Neuronal stem cell (in vitro differentiated cells): ENCODE measurements at regions not wholly inside any gene's neighbourhood (a gene's known extent, or its start where the extent isn't known, plus 50 kb on each side); places are given as distances from the start of the nearest gene placed in this dataset.

Source experiments
- DNase-seq: peaks from one replicate; pipeline ENCODE4 v3.0.0-alpha.2; 2013; ENCODE audit warnings: low spot score
- H2AFZ ChIP-seq: one replicate; pipeline ENCODE4 v1.6.1; 2013; ENCODE audit warnings: mild to moderate bottlenecking, low read length, inconsistent platforms
- H2AK5ac ChIP-seq: 2 replicates; pipeline ENCODE4 v1.6.1; 2013; ENCODE audit warnings: low read depth, mild to moderate bottlenecking, inconsistent platforms, low read length, moderate library complexity, mixed read lengths
- H2BK120ac ChIP-seq: 2 replicates; pipeline ENCODE4 v1.6.1; 2013; ENCODE audit warnings: low read depth, mild to moderate bottlenecking, inconsistent platforms, low read length, moderate library complexity, mixed read lengths
- H2BK12ac ChIP-seq: one replicate; pipeline ENCODE4 v1.6.1; 2013; ENCODE audit warnings: low read length, inconsistent platforms
- H2BK15ac ChIP-seq: 2 replicates; pipeline ENCODE4 v1.6.1; 2013; ENCODE audit warnings: mild to moderate bottlenecking, low read length, inconsistent platforms, mixed read lengths
- H2BK5ac ChIP-seq: one replicate; pipeline ENCODE4 v1.6.1; 2013; ENCODE audit warnings: inconsistent platforms, mild to moderate bottlenecking, low read length, moderate library complexity
- H3K14ac ChIP-seq: one replicate; pipeline ENCODE4 v1.6.1; 2013; ENCODE audit warnings: low read length, inconsistent platforms
- H3K18ac ChIP-seq: 2 replicates; pipeline ENCODE4 v1.6.1; 2013; ENCODE audit warnings: low read length, inconsistent platforms
- H3K23ac ChIP-seq: 2 replicates; pipeline ENCODE4 v1.6.1; 2013; ENCODE audit warnings: low read depth, mild to moderate bottlenecking, mixed read lengths, low read length, inconsistent platforms; ENCODE audit not compliant: poor library complexity
- H3K27ac ChIP-seq: replicated peaks from 3 replicates; pipeline ENCODE4 v1.5.1; 2013; ENCODE audit warnings: low read length, inconsistent platforms
- H3K27me3 ChIP-seq, 3 experiments: 2 replicates each; pipeline ENCODE4 v1.6.1; 2013; ENCODE audit warnings: low read length in 3 of 3, mild to moderate bottlenecking in 2 of 3, inconsistent platforms in 1 of 3, low read depth in 1 of 3, mixed read lengths in 1 of 3, moderate library complexity in 1 of 3; ENCODE audit not compliant: control insufficient read depth in 3 of 3, insufficient read depth in 3 of 3
- H3K36me3 ChIP-seq, 2 donors: replicated peaks in 1 of 2; 2 replicates each; pipeline ENCODE4 v1.6.1; 2013; ENCODE audit warnings: low read length in 2 of 2; ENCODE audit not compliant: control insufficient read depth in 2 of 2, insufficient read depth in 2 of 2
- H3K4ac ChIP-seq: 2 replicates; pipeline ENCODE4 v1.6.1; 2013; ENCODE audit warnings: inconsistent platforms, mild to moderate bottlenecking, low read length, moderate library complexity
- H3K4me1 ChIP-seq, 2 donors: 1 replicate in 1 of 2; 2 replicates in 1 of 2; pipeline ENCODE4 v1.6.1; 2013; ENCODE audit warnings: low read length in 2 of 2, low read depth in 1 of 2; ENCODE audit not compliant: control insufficient read depth in 2 of 2, insufficient read depth in 1 of 2
- H3K4me2 ChIP-seq: one replicate; pipeline ENCODE4 v1.6.1; 2013; ENCODE audit warnings: mild to moderate bottlenecking, low read length, inconsistent platforms; ENCODE audit not compliant: insufficient read depth, poor library complexity, severe bottlenecking
- H3K4me3 ChIP-seq, 2 donors: 2 replicates each; pipeline ENCODE4 v1.5.1; 2013; ENCODE audit warnings: low read length in 2 of 2, mild to moderate bottlenecking in 2 of 2, inconsistent platforms in 1 of 2, moderate library complexity in 1 of 2
- H3K79me1 ChIP-seq: one replicate; pipeline ENCODE4 v1.6.1; 2013; ENCODE audit warnings: low read depth, mild to moderate bottlenecking, inconsistent platforms, low read length, moderate library complexity
- H3K9ac ChIP-seq: one replicate; pipeline ENCODE4 v1.6.1; 2013; ENCODE audit warnings: mild to moderate bottlenecking, low read depth, low read length, inconsistent platforms; ENCODE audit not compliant: poor library complexity
- H3K9me3 ChIP-seq, 2 donors: replicated peaks in 1 of 2; 2 replicates each; pipeline versions ENCODE3 to v1.6.1; 2013; ENCODE audit warnings: low read length in 2 of 2, mild to moderate bottlenecking in 2 of 2, inconsistent platforms in 1 of 2, low read depth in 1 of 2, mixed read lengths in 1 of 2, moderate library complexity in 1 of 2; ENCODE audit not compliant: control insufficient read depth in 2 of 2, insufficient read depth in 1 of 2
- H4K8ac ChIP-seq: one replicate; pipeline ENCODE4 v1.6.1; 2013; ENCODE audit warnings: low read depth, mild to moderate bottlenecking, inconsistent platforms, low read length, moderate library complexity
- H4K91ac ChIP-seq: one replicate; pipeline ENCODE4 v1.6.1; 2013; ENCODE audit warnings: low read length, low read depth, mild to moderate bottlenecking, inconsistent platforms; ENCODE audit not compliant: poor library complexity
- WGBS, 2 donors: extraction: QIAGEN DNeasy Blood & Tissue Kit; methylation state at CpG; one replicate each; pipeline ENCODE4 v1.1.7; 2013; ENCODE audit warnings: missing lambda C conversion rate in 2 of 2, mixed read lengths in 1 of 2; ENCODE audit not compliant: insufficient read length in 2 of 2, insufficient replicate concordance in 1 of 2; ENCODE audit errors: extremely low coverage in 2 of 2; 5-methylcytosine and 5-hydroxymethylcytosine counted together

DNA sequence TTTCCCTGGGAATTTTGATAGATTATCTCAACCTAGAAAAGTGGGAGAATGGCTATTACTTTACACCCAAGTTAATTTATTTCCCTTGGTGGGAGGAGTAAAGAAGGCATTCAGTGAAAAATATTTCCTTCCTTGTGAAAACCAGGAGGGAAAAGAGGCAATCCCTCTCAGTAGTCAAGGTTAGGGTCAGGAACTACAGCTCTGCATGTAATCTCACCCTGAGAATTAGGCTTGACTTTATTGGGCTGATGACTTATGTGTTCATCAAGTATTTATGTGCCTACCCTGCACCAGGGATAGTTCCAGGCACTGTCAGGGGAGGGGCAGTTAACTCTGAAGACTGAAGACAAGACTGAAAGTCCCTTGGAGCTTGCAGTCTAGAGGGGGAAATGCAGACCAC lies 281.8 kb downstream of the DLEU7 start:
- no peak for DNase-seq
- no peak overlapping the region for H3K4me2 ChIP-seq

DNA sequence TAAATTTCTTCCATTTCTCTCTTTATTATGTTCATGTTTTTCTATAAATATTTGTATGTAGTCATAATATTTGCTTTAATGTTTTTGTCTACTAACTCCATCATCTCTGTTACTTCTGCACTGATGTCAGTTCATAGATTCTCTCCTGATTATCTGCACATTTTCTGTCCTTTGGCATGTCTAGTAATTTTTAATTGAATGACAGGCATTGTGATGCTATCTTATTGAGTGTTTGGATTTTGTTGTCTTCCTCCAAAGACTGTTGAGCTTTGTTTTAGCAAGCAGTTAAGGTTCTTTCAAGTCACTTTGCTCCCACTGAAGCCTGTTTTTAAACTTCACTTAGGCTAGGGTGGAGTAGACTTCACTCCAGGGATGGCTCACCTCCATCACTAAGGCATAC lies 276.8 kb downstream of the DLEU7 start:
- Histone ChIP-seq H3K14ac (no peak overlapping the region), H3K27me3 (peaks cover 0 to 2% (median 0%) of the 10 kb centered on the region in 3 experiments), H2BK12ac (no peak overlapping the region), H3K9me3 (peaks cover 0 to 7% of the 10 kb centered on the region in 2 donors), H4K91ac (no peak overlapping the region), H2BK5ac (no peak overlapping the region), H2AK5ac (no peak overlapping the region), H4K8ac (no peak overlapping the region), H3K23ac (no peak overlapping the region), H3K27ac (no peak overlapping the region), H3K4me1 (peaks cover 0 to 1% of the 10 kb centered on the region in 2 donors), H3K18ac (no peak overlapping the region), H3K36me3 (no peaks in the 10 kb centered on the region), H3K4me2 (no peak overlapping the region), H3K4me3 (no peak overlapping the region), H2BK15ac (no peak overlapping the region), H2AFZ (no peak overlapping the region), H3K9ac (no peak overlapping the region), H2BK120ac (no peak overlapping the region), H3K79me1 (no peaks in the 10 kb centered on the region), H3K4ac (no peak overlapping the region)
- DNase-seq = no peak

More for the DNA sequence above, 281.8 kb downstream of the DLEU7 start:
- Histone ChIP-seq H3K4ac (no peak overlapping the region), H3K18ac (no peak overlapping the region), H3K4me3 (no peak overlapping the region), H3K79me1 (no peaks in the 10 kb centered on the region), H2AK5ac (no peak overlapping the region), H3K4me1 (peaks cover 0 to 1% of the 10 kb centered on the region in 2 donors), H3K14ac (no peak overlapping the region), H3K27ac (no peak overlapping the region), H2AFZ (no peak overlapping the region), H2BK12ac (no peak overlapping the region), H3K9me3 (peaks cover 0 to 4% of the 10 kb centered on the region in 2 donors), H3K36me3 (no peaks in the 10 kb centered on the region), H3K23ac (no peak overlapping the region), H3K9ac (no peak overlapping the region), H4K91ac (no peak overlapping the region), H2BK5ac (no peak overlapping the region), H3K27me3 (peaks cover 0 to 5% (median 0%) of the 10 kb centered on the region in 3 experiments), H2BK15ac (no peak overlapping the region), H2BK120ac (no peak overlapping the region), H4K8ac (no peak overlapping the region)

- Histone ChIP-seq H2BK5ac (no peak overlapping the region), H2AFZ (no peak overlapping the region), H3K27ac (no peak overlapping the region), H3K23ac (no peak overlapping the region), H3K79me1 (peaks cover 3% of the 10 kb centered on the region), H3K4me2 (no peak overlapping the region), H3K4me3 (no peak overlapping the region), H3K9ac (no peak overlapping the region), H3K4me1 (no peaks in the 10 kb centered on the region), H2BK15ac (no peak overlapping the region), H2AK5ac (no peak overlapping the region), H3K36me3 (no peaks in the 10 kb centered on the region), H2BK120ac (no peak overlapping the region), H3K9me3 (no peaks in the 10 kb centered on the region), H4K91ac (no peak overlapping the region), H3K4ac (no peak overlapping the region), H4K8ac (no peak overlapping the region), H3K27me3 (no peaks in the 10 kb centered on the region), H2BK12ac (no peak overlapping the region), H3K14ac (no peak overlapping the region), H3K18ac (peak overlapping the region; percentile 45)
- DNase-seq = no peak
- no CpG with 5 or more reads among the region's 3 CpGs for WGBS, 2 donors
Observed at GRCh38 chr13:50572129-50572528, 271.4 kb downstream of the DLEU7 start.

DNA sequence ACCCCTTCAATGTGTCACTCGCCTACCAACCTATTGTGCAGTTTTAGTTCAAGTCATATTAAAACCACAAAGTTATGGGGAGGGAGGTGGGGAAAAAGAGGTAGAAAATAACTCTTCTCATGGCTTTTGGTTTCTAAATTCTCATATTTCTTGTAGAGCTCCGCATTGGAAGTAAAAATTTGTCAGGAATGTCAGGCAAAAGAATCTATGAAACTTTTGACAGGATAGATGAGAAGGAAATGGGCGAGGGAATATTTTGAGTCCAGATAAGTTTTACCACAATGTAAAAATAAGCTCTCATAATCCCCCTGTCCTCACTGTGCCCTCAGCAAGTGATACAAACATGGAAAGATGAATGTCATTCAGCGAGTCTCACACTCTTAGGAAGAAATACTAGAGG lies 270.4 kb downstream of the DLEU7 start:
- H3K9me3 ChIP-seq = no peaks in the 10 kb centered on the region
- no peak overlapping the region for H3K4me3 ChIP-seq
- H3K4ac ChIP-seq = no peak overlapping the region
- no peak overlapping the region for H2BK15ac ChIP-seq
- H2BK120ac ChIP-seq = no peak overlapping the region
- H4K8ac ChIP-seq = no peak overlapping the region
- no peak overlapping the region for H2BK5ac ChIP-seq
- H3K23ac ChIP-seq = no peak overlapping the region
- H3K14ac ChIP-seq = no peak overlapping the region
- no peak overlapping the region for H4K91ac ChIP-seq
- no peaks in the 10 kb centered on the region for H3K36me3 ChIP-seq
- H3K4me1 ChIP-seq = peaks cover 0 to 4% of the 10 kb centered on the region in 2 donors
- H2AFZ ChIP-seq = no peak overlapping the region
- no CpG with 5 or more reads among the region's 4 CpGs for WGBS, 2 donors
- no peak overlapping the region for H3K4me2 ChIP-seq
- peaks cover 3% of the 10 kb centered on the region for H3K79me1 ChIP-seq
- no peak overlapping the region for H3K9ac ChIP-seq
- H2BK12ac ChIP-seq = no peak overlapping the region
- DNase-seq = no peak
- no peak overlapping the region for H2AK5ac ChIP-seq
- no peak overlapping the region for H3K27ac ChIP-seq
- no peak overlapping the region for H3K18ac ChIP-seq
- H3K27me3 ChIP-seq = no peaks in the 10 kb centered on the region
